Gastrocnemius medialis (tissue), 4 donors: ENCODE measurements at regions not wholly inside any gene's neighbourhood (a gene's known extent, or its start where the extent isn't known, plus 50 kb on each side); places are given as distances from the start of the nearest gene placed in this dataset.

Experiments
- ATAC-seq, 2 donors: fragments of 150-250 bp; one replicate each; pipeline ENCODE4 v1.9.1; 2016
- DNase-seq, 2 donors: peaks; one replicate each; pipeline ENCODE4 v3.0.0-alpha.2; 2019
- H3K27ac ChIP-seq, 4 donors: fragments of 200-600 bp; sonication (generic); 1 replicate in 1 of 4; 2 replicates in 3 of 4; pipeline ENCODE4 v1.5.1; 2016 to 2018; ENCODE audit warnings: mild to moderate bottlenecking in 2 of 4, moderate library complexity in 1 of 4
- H3K27me3 ChIP-seq, 3 donors: fragments of 200-600 bp; sonication (generic) in 2 of 3; 1 replicate in 1 of 3; 2 replicates in 2 of 3; pipeline versions ENCODE4 v1.5.1 to v1.6.0; 2016 to 2019; ENCODE audit warnings: mild to moderate bottlenecking in 1 of 3, moderate library complexity in 1 of 3
- H3K36me3 ChIP-seq, 2 donors: fragments of 200-600 bp; sonication (generic) in 1 of 2; one replicate each; pipeline ENCODE4 v1.5.1; 2017 to 2018
- H3K4me1 ChIP-seq, 2 donors: fragments of 200-600 bp; sonication (generic) in 1 of 2; one replicate each; pipeline ENCODE4 v1.5.1; 2016 to 2017; ENCODE audit warnings: mild to moderate bottlenecking in 2 of 2
- H3K4me3 ChIP-seq, 4 donors: fragments of 200-600 bp; sonication (generic) in 3 of 4; 1 replicate in 1 of 4; 2 replicates in 3 of 4; pipeline ENCODE4 v1.5.1; 2016 to 2019; ENCODE audit warnings: mild to moderate bottlenecking in 2 of 4
- H3K9me3 ChIP-seq, 3 donors: fragments of 200-600 bp; sonication (generic) in 2 of 3; 1 replicate in 1 of 3; 2 replicates in 2 of 3; pipeline ENCODE4 v1.5.1; 2016 to 2019
- POLR2A ChIP-seq, 2 donors: fragments of 450-650 bp; IDR thresholded peaks; one replicate each; pipeline ENCODE4 v1.6.1; 2017; ENCODE audit warnings: antibody characterized with exemption in 2 of 2, mild to moderate bottlenecking in 2 of 2, moderate library complexity in 2 of 2
- in situ Hi-C, 4 donors: fragments of 200-750 bp; cut with MboI; loops; one replicate each; pipeline versions ENCODE4 v1.15.0 to v1.8.0; 2017; ENCODE audit warnings: low sequenced_read_pairs in 4 of 4
- intact Hi-C: fragments of 100-400 bp; cut with DNase I; formaldehyde crosslinking; loops from one replicate; pipeline ENCODE4 v1.15.1; 2023; ENCODE audit warnings: low total_unique reads
- TF ChIP-seq, protein P1 (sequence below), 5 experiments: fragments of 450-650 bp in 3 of 5; fragments of 200-600 bp in 2 of 5; sonication (generic) in 2 of 5; IDR thresholded peaks in 4 of 5; conservative IDR thresholded peaks in 1 of 5; 1 replicate in 4 of 5; 2 replicates in 1 of 5; pipeline ENCODE4 v1.5.1; 2016 to 2019; ENCODE audit warnings: antibody characterized with exemption in 5 of 5, mild to moderate bottlenecking in 3 of 5, moderate library complexity in 3 of 5

DNA sequence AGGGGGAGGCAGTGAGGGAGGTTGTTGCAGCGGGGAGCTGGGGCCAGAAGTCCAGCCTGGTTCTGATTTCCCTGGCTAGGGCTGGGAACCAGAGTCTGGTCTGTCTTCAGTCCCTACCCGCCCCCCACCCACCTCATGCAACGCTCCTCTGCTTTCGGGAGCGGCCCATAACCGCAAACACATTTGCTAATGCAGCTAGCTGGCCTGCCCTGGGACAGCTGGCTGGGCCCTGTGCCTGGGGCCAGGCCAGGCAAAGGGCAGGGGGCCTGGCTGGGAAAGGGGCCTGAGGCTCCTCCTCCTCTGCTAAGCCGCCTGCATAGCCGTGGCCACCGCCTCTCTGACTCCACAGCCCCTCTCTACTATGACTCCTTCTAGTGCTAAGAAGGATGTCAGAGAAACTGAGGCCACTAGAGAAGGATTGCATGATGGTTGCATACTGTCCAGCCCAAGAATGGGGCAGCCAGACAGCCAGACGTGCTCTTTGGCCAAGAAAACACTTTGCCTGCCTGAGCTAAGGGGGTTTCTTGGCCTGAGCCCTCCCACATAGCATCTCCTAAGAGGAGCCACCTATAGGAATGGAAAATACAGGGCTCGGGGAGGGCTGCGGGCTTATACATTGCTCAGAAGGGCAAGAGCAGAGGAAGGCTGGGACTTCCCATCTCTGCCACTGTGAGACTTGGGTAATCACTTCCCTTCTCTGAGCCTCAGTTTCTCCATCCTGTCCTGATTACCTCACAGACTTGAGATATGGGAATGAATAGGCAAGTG is 76.9 kb downstream of the PJA1 start:
- intact Hi-C loops (no loop called here), in situ Hi-C loops (loop anchor here in 1 of 4 donors (25.0 kb wide), 1 partner anchor 101 kb away; no protein-coding TSS in a partner anchor)
- no peak overlapping the region for H3K4me3 ChIP-seq
- ATAC-seq (no peak), DNase-seq (no peak)
- H3K27ac ChIP-seq, result no peak overlapping the region
- H3K36me3 ChIP-seq, result no peaks in the 10 kb centered on the region
- no peaks in the 10 kb centered on the region for H3K4me1 ChIP-seq
- H3K27me3 ChIP-seq, result no peaks in the 10 kb centered on the region
- H3K9me3 ChIP-seq, result no peaks in the 10 kb centered on the region
- TF ChIP-seq, protein P1, sequence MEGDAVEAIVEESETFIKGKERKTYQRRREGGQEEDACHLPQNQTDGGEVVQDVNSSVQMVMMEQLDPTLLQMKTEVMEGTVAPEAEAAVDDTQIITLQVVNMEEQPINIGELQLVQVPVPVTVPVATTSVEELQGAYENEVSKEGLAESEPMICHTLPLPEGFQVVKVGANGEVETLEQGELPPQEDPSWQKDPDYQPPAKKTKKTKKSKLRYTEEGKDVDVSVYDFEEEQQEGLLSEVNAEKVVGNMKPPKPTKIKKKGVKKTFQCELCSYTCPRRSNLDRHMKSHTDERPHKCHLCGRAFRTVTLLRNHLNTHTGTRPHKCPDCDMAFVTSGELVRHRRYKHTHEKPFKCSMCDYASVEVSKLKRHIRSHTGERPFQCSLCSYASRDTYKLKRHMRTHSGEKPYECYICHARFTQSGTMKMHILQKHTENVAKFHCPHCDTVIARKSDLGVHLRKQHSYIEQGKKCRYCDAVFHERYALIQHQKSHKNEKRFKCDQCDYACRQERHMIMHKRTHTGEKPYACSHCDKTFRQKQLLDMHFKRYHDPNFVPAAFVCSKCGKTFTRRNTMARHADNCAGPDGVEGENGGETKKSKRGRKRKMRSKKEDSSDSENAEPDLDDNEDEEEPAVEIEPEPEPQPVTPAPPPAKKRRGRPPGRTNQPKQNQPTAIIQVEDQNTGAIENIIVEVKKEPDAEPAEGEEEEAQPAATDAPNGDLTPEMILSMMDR (IDR thresholded peaks at IDR 0.05 in 4 of 5, conservative IDR thresholded peaks at IDR 0.05 in 1 of 5), result no peak

- no peaks in the 10 kb centered on the region for H3K36me3 ChIP-seq
- DNase-seq (no peak), ATAC-seq (no peak)
- no peak for TF ChIP-seq POLR2A (IDR thresholded peaks at IDR 0.05)
- TF ChIP-seq, protein P1 (IDR thresholded peaks at IDR 0.05 in 4 of 5, conservative IDR thresholded peaks at IDR 0.05 in 1 of 5), result no peak
- H3K4me1 ChIP-seq, result no peaks in the 10 kb centered on the region
- no peak overlapping the region for H3K27ac ChIP-seq
- intact Hi-C loops (no loop called here), in situ Hi-C loops (loop anchor here in 1 of 4 donors (25.0 kb wide), 1 partner anchor 99 kb away; no protein-coding TSS in a partner anchor)
- H3K9me3 ChIP-seq, result no peaks in the 10 kb centered on the region
- no peak overlapping the region for H3K4me3 ChIP-seq
- no peaks in the 10 kb centered on the region for H3K27me3 ChIP-seq
These were observed 79.4 kb downstream of the PJA1 start for GRCh38 chrX:69085826-69086225.

DNA sequence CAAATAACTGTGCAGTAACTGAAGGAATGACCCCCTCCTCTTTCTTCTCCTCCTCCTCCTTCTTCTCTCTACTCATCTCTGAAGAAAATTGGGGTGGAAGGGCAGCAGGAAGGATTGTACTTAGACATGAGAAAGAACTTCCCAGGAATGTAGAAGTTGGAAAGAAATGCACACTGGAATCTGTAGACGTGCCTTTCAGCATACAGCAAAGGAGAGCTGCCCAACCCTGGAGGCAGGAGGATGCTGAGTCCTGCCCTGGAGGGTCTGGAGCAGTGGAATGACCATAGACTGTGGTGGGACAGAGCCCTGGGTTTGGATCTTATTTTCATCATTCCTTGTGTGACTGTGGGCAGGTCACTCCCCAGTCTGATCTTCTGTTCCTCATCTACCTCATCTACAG is 80.1 kb downstream of the PJA1 start:
- no peaks in the 10 kb centered on the region for H3K27me3 ChIP-seq
- H3K4me3 ChIP-seq, result no peak overlapping the region
- H3K27ac ChIP-seq, result no peak overlapping the region
- H3K36me3 ChIP-seq, result no peaks in the 10 kb centered on the region
- TF ChIP-seq, protein P1 (IDR thresholded peaks at IDR 0.05 in 4 of 5, conservative IDR thresholded peaks at IDR 0.05 in 1 of 5), result no peak
- no peak for TF ChIP-seq POLR2A (IDR thresholded peaks at IDR 0.05)
- no peaks in the 10 kb centered on the region for H3K4me1 ChIP-seq
- intact Hi-C loops (no loop called here), in situ Hi-C loops (loop anchor here in 1 of 4 donors (25.0 kb wide), 1 partner anchor 98 kb away; no protein-coding TSS in a partner anchor)
- no peaks in the 10 kb centered on the region for H3K9me3 ChIP-seq
- no peak for DNase-seq
- no peak for ATAC-seq

DNA sequence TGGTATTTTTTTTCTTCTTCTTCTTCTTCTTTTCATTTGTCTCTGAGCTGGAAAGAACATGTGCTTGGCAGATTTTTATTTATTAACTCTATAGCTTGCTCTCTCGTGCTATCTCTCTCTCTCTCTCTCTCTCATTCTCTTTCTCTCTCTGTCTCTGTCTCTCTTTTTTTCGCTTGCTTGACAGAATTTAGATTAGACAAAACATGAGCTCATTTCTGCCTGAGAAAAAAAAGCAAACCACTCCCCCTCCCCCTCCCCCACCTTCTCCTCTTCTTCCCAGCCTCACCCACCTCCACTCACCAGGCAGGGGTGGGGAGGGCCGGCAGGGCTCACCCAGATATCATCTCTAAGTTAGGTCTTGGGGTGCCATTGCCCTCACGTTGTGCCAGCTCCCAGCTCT is 81.5 kb downstream of the PJA1 start:
- H3K9me3 ChIP-seq, result no peaks in the 10 kb centered on the region
- in situ Hi-C loops, result loop anchor here in 1 of 4 donors (25.0 kb wide), 1 partner anchor 96 kb away; no protein-coding TSS in a partner anchor

More for the DNA sequence above, 81.5 kb downstream of the PJA1 start:
- DNase-seq, result no peak
- intact Hi-C loops, result no loop called here
- no peak for ATAC-seq
- Histone ChIP-seq H3K27me3 (no peaks in the 10 kb centered on the region), H3K36me3 (no peaks in the 10 kb centered on the region), H3K4me1 (no peaks in the 10 kb centered on the region), H3K4me3 (no peak overlapping the region), H3K27ac (no peak overlapping the region)
- TF ChIP-seq, protein P1 (IDR thresholded peaks at IDR 0.05 in 4 of 5, conservative IDR thresholded peaks at IDR 0.05 in 1 of 5), result no peak
- no peak for TF ChIP-seq POLR2A (IDR thresholded peaks at IDR 0.05)
